ENCODE measurements at regions not wholly inside any gene's neighbourhood (a gene's known extent, or its start where the extent isn't known, plus 50 kb on each side); places are given as distances from the start of the nearest gene placed in this dataset.
"Not testable (repeated sequence)": the region's sequence is repeated elsewhere in the genome, so short reads cannot be mapped to it uniquely, and the experiment has no call there.

GRCh38 chr10:46739919-46740318 is 161.0 kb downstream of the SYT15 start:
- H3K4me1 ChIP-seq (ENCODE audit: control insufficient read depth in 2 of 2, insufficient read depth in 2 of 2, low read length in 1 of 2): not testable (repeated sequence)
- WGBS, 2 donors: 65% methylated on average over 11 to 15 of the region's 16 CpGs

GRCh38 chr10:46740368-46740767 is 161.4 kb downstream of the SYT15 start:
- not testable (repeated sequence) for H3K27ac ChIP-seq (ENCODE audit: low read depth in 2 of 2, low read length in 1 of 2); H3K27me3 ChIP-seq (ENCODE audit: control insufficient read depth in 1 of 2, insufficient read depth in 2 of 2, low read length in 2 of 2); H3K4me3 ChIP-seq (ENCODE audit: low read depth in 1 of 2, low read length in 2 of 2); H3K9me3 ChIP-seq (ENCODE audit: control insufficient read depth in 2 of 2, insufficient read depth in 1 of 2, low read depth in 1 of 2, low read length in 1 of 2); H3K36me3 ChIP-seq (ENCODE audit: control insufficient read depth in 2 of 2, insufficient read depth in 2 of 2, low read length in 1 of 2); H3K4me1 ChIP-seq (ENCODE audit: control insufficient read depth in 2 of 2, insufficient read depth in 2 of 2, low read length in 1 of 2)
- 73 to 84% methylated on average over 6 to 12 of the region's 17 CpGs for WGBS, 2 donors

More at GRCh38 chr10:46739919-46740318, 161.0 kb downstream of the SYT15 start:
- not testable (repeated sequence) for H3K27ac ChIP-seq (ENCODE audit: low read depth in 2 of 2, low read length in 1 of 2); H3K4me3 ChIP-seq (ENCODE audit: low read depth in 1 of 2, low read length in 2 of 2); H3K36me3 ChIP-seq (ENCODE audit: control insufficient read depth in 2 of 2, insufficient read depth in 2 of 2, low read length in 1 of 2); H3K27me3 ChIP-seq (ENCODE audit: control insufficient read depth in 1 of 2, insufficient read depth in 2 of 2, low read length in 2 of 2); H3K9me3 ChIP-seq (ENCODE audit: control insufficient read depth in 2 of 2, insufficient read depth in 1 of 2, low read depth in 1 of 2, low read length in 1 of 2)

GRCh38 chr10:46749003-46749402 is 162.2 kb upstream of the PTPN20 start:
- H3K9me3 ChIP-seq (ENCODE audit: control insufficient read depth in 2 of 2, insufficient read depth in 1 of 2, low read depth in 1 of 2, low read length in 1 of 2); H3K4me1 ChIP-seq (ENCODE audit: control insufficient read depth in 2 of 2, insufficient read depth in 2 of 2, low read length in 1 of 2); H3K27me3 ChIP-seq (ENCODE audit: control insufficient read depth in 1 of 2, insufficient read depth in 2 of 2, low read length in 2 of 2); H3K4me3 ChIP-seq (ENCODE audit: low read depth in 1 of 2, low read length in 2 of 2); H3K36me3 ChIP-seq (ENCODE audit: control insufficient read depth in 2 of 2, insufficient read depth in 2 of 2, low read length in 1 of 2); H3K27ac ChIP-seq (ENCODE audit: low read depth in 2 of 2, low read length in 1 of 2): not testable (repeated sequence)
- 97 to 98% methylated on average over 3 of the region's 3 CpGs for WGBS, 2 donors

GRCh38 chr10:46749470-46749869 is 161.8 kb upstream of the PTPN20 start:
- not testable (repeated sequence) for H3K27ac ChIP-seq (ENCODE audit: low read depth in 2 of 2, low read length in 1 of 2); H3K9me3 ChIP-seq (ENCODE audit: control insufficient read depth in 2 of 2, insufficient read depth in 1 of 2, low read depth in 1 of 2, low read length in 1 of 2); H3K4me1 ChIP-seq (ENCODE audit: control insufficient read depth in 2 of 2, insufficient read depth in 2 of 2, low read length in 1 of 2); H3K36me3 ChIP-seq (ENCODE audit: control insufficient read depth in 2 of 2, insufficient read depth in 2 of 2, low read length in 1 of 2); H3K4me3 ChIP-seq (ENCODE audit: low read depth in 1 of 2, low read length in 2 of 2); H3K27me3 ChIP-seq (ENCODE audit: control insufficient read depth in 1 of 2, insufficient read depth in 2 of 2, low read length in 2 of 2)
- WGBS, 2 donors: 70 to 100% methylated on average over 1 to 2 of the region's 2 CpGs

GRCh38 chr10:46753763-46754162 is 157.5 kb upstream of the PTPN20 start:
- not testable (repeated sequence) for H3K9me3 ChIP-seq (ENCODE audit: control insufficient read depth in 2 of 2, insufficient read depth in 1 of 2, low read depth in 1 of 2, low read length in 1 of 2); H3K4me3 ChIP-seq (ENCODE audit: low read depth in 1 of 2, low read length in 2 of 2); H3K27ac ChIP-seq (ENCODE audit: low read depth in 2 of 2, low read length in 1 of 2); H3K27me3 ChIP-seq (ENCODE audit: control insufficient read depth in 1 of 2, insufficient read depth in 2 of 2, low read length in 2 of 2); H3K4me1 ChIP-seq (ENCODE audit: control insufficient read depth in 2 of 2, insufficient read depth in 2 of 2, low read length in 1 of 2); H3K36me3 ChIP-seq (ENCODE audit: control insufficient read depth in 2 of 2, insufficient read depth in 2 of 2, low read length in 1 of 2)
- WGBS, 2 donors: 73% methylated on average over 2 to 4 of the region's 5 CpGs

- H3K27ac ChIP-seq (ENCODE audit: low read depth in 2 of 2, low read length in 1 of 2); H3K9me3 ChIP-seq (ENCODE audit: control insufficient read depth in 2 of 2, insufficient read depth in 1 of 2, low read depth in 1 of 2, low read length in 1 of 2); H3K4me1 ChIP-seq (ENCODE audit: control insufficient read depth in 2 of 2, insufficient read depth in 2 of 2, low read length in 1 of 2); H3K36me3 ChIP-seq (ENCODE audit: control insufficient read depth in 2 of 2, insufficient read depth in 2 of 2, low read length in 1 of 2); H3K27me3 ChIP-seq (ENCODE audit: control insufficient read depth in 1 of 2, insufficient read depth in 2 of 2, low read length in 2 of 2); H3K4me3 ChIP-seq (ENCODE audit: low read depth in 1 of 2, low read length in 2 of 2): not testable (repeated sequence)
Measured at GRCh38 chr10:46761471-46761870, 149.8 kb upstream of the PTPN20 start.

- H3K9me3 ChIP-seq (ENCODE audit: control insufficient read depth in 2 of 2, insufficient read depth in 1 of 2, low read depth in 1 of 2, low read length in 1 of 2); H3K4me3 ChIP-seq (ENCODE audit: low read depth in 1 of 2, low read length in 2 of 2); H3K27me3 ChIP-seq (ENCODE audit: control insufficient read depth in 1 of 2, insufficient read depth in 2 of 2, low read length in 2 of 2); H3K36me3 ChIP-seq (ENCODE audit: control insufficient read depth in 2 of 2, insufficient read depth in 2 of 2, low read length in 1 of 2); H3K4me1 ChIP-seq (ENCODE audit: control insufficient read depth in 2 of 2, insufficient read depth in 2 of 2, low read length in 1 of 2); H3K27ac ChIP-seq (ENCODE audit: low read depth in 2 of 2, low read length in 1 of 2): not testable (repeated sequence)
- 75 to 91% methylated on average over 4 to 7 of the region's 8 CpGs for WGBS, 2 donors
Measured at GRCh38 chr10:46768515-46769291, 142.5 kb upstream of the PTPN20 start.

- not testable (repeated sequence) for H3K36me3 ChIP-seq (ENCODE audit: control insufficient read depth in 2 of 2, insufficient read depth in 2 of 2, low read length in 1 of 2); H3K27ac ChIP-seq (ENCODE audit: low read depth in 2 of 2, low read length in 1 of 2); H3K27me3 ChIP-seq (ENCODE audit: control insufficient read depth in 1 of 2, insufficient read depth in 2 of 2, low read length in 2 of 2); H3K4me3 ChIP-seq (ENCODE audit: low read depth in 1 of 2, low read length in 2 of 2); H3K4me1 ChIP-seq (ENCODE audit: control insufficient read depth in 2 of 2, insufficient read depth in 2 of 2, low read length in 1 of 2); H3K9me3 ChIP-seq (ENCODE audit: control insufficient read depth in 2 of 2, insufficient read depth in 1 of 2, low read depth in 1 of 2, low read length in 1 of 2)
- 83% methylated on average over 8 of the region's 15 CpGs; no CpG with 5 or more reads in 1 of the 2 donors for WGBS, 2 donors
Measured at GRCh38 chr10:46773178-46773896, 137.9 kb upstream of the PTPN20 start.

- not testable (repeated sequence) for H3K27ac ChIP-seq (ENCODE audit: low read depth in 2 of 2, low read length in 1 of 2); H3K27me3 ChIP-seq (ENCODE audit: control insufficient read depth in 1 of 2, insufficient read depth in 2 of 2, low read length in 2 of 2); H3K4me3 ChIP-seq (ENCODE audit: low read depth in 1 of 2, low read length in 2 of 2); H3K4me1 ChIP-seq (ENCODE audit: control insufficient read depth in 2 of 2, insufficient read depth in 2 of 2, low read length in 1 of 2); H3K9me3 ChIP-seq (ENCODE audit: control insufficient read depth in 2 of 2, insufficient read depth in 1 of 2, low read depth in 1 of 2, low read length in 1 of 2); H3K36me3 ChIP-seq (ENCODE audit: control insufficient read depth in 2 of 2, insufficient read depth in 2 of 2, low read length in 1 of 2)
- WGBS, 2 donors: 49 to 50% methylated on average over 13 of the region's 14 CpGs
Measured at GRCh38 chr10:46773897-46774236, 137.4 kb upstream of the PTPN20 start.

- 75 to 83% methylated on average over 22 to 37 of the region's 42 CpGs for WGBS, 2 donors
- not testable (repeated sequence) for H3K36me3 ChIP-seq (ENCODE audit: control insufficient read depth in 2 of 2, insufficient read depth in 2 of 2, low read length in 1 of 2); H3K27ac ChIP-seq (ENCODE audit: low read depth in 2 of 2, low read length in 1 of 2); H3K9me3 ChIP-seq (ENCODE audit: control insufficient read depth in 2 of 2, insufficient read depth in 1 of 2, low read depth in 1 of 2, low read length in 1 of 2); H3K4me1 ChIP-seq (ENCODE audit: control insufficient read depth in 2 of 2, insufficient read depth in 2 of 2, low read length in 1 of 2); H3K4me3 ChIP-seq (ENCODE audit: low read depth in 1 of 2, low read length in 2 of 2); H3K27me3 ChIP-seq (ENCODE audit: control insufficient read depth in 1 of 2, insufficient read depth in 2 of 2, low read length in 2 of 2)
Measured at GRCh38 chr10:46774366-46774765, 136.9 kb upstream of the PTPN20 start.
